Fibroblast of peridontal ligament (primary cell): ENCODE measurements at regions not wholly inside any gene's neighbourhood (a gene's known extent, or its start where the extent isn't known, plus 50 kb on each side); places are given as distances from the start of the nearest gene placed in this dataset.
"Not testable (repeated sequence)": the region's sequence is repeated elsewhere in the genome, so short reads cannot be mapped to it uniquely, and the experiment has no call there.

ENCODE experiments used
- DNase-seq: peaks from one replicate; pipeline ENCODE4 v3.0.0-alpha.2; 2010; ENCODE audit errors: extremely low read depth

GRCh38 chr7:46934198-46934825, 647.6 kb downstream of the TNS3 start:
- DNase-seq = peak; percentile 56

DNA sequence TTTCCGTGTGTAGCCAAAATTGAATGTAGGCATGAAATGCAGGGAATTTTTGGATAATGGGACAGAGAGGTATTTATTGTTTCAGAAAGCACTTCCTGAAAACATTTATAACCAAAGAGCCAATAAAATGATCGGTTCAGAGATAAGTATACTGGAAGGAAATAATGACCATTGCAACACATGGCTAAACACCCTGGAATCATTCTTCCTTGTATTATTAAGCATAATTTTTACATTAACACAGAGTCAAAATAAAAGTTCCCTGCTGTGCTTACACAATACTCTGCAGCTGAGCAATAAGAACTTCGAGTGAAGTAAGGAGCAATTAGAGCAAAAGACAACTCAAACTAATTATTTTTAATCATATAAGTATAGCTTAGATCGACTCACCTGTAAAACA, 648.3 kb downstream of the TNS3 start:
- DNase-seq = peak; percentile 35

GRCh38 chr7:46932676-46933424, 649.1 kb downstream of the TNS3 start:
- DNase-seq = peak; percentile 99

DNA sequence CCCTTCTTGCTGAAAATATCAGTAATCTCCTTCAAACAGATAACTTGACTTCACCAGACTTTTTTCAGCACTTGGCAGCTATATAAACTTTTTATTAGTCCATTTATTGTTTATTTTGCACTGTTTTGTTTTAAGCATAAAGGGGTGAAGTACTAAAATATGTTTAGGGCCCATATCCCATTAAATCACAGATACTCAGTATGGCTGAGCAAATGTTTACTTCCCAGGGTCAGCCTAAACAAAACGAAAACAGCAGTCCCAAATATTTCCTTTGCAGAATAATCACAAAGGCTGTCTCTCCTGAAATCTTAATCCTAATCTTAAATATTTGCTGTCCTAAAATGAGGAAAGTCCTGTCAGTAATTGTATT, 649.6 kb downstream of the TNS3 start:
- DNase-seq = no peak

DNA sequence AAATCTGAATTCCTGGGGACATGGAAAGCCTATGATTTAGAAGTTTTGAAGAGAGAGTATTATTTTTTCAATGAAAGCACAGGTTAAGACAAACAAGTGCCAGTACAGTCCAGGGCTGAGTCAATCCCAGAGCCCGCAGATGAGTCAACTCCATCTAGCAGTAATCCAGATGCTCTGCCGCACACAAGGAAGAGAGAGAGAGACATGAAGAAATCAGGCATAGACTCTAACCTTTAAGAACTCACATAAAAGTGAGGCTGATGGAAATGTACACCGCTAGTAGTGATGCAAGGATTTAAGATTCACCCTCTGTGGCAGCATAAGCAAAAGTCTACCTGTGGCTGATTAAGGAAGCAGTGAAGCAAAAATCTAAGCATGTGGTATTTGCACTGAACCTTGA, 651.5 kb downstream of the TNS3 start:
- peak; percentile 95 for DNase-seq

GRCh38 chr7:46929359-46929758, 652.6 kb downstream of the TNS3 start:
- no peak for DNase-seq

DNA sequence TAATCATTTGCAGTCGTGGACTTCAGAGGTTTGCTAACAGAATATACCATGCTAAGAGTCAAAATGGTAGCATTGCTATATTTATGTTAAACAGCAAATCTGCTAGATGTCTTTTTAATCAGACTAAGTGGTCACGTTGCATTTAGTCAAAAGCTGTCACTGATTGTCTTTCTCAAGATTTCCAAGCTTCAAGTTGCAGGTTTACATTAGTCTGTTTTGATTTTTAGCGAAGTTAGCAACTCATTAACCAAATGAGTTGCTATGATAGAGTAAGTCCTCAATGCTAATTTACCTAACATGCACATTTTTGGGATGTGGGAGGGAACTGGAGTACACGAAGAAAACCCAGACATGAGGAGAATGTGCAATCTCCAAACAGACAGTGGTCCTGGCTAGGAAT, 653.2 kb downstream of the TNS3 start:
- no peak for DNase-seq

- no peak for DNase-seq
Observed at GRCh38 chr7:46927131-46927810, 654.6 kb downstream of the TNS3 start.

DNA sequence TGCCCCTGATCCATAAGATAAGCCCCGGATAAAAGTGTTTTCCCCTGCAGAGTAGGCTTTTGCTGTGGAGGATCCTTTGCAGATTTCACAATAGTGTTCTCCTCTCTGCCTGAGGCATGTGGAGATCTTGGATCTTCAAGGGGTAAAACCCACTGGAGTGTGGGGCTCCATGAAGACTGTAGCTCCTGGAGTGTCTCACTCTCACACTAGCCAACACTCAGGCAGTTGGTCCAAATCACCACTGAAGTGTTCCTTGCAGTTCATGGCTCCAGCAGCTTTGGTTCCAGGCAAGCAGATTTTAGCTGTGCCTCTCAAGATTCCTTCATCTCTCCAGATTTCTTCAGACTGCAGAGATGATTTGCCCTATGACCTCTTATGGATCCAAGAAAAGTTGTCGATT, 665.3 kb downstream of the TNS3 start:
- DNase-seq = no peak

- no peak for DNase-seq
Observed at GRCh38 chr7:46912692-46913091, 669.2 kb downstream of the TNS3 start.

DNA sequence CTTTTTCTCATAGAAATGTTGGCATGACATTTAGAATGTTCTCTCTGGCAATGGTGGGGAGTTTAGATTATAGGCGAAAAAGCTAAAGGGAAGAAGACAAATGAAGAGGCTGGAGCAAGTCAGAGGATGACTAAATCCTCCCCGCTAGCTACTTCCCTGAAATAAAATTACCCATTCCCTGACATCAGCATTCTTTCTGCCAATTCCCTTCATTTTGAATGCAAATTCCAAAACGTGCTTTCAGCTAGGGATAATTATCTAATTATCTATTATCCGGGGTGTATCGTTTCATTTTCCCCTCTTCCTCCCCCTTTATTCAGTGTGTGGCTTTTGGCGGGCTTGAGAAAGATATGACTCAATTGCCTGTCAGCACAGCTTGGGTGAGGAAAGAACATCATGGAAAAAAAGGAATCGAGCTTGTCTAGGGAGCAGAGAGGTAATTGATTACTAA, 672.3 kb downstream of the TNS3 start:
- peak; percentile 97 for DNase-seq

- peak; percentile 90 for DNase-seq
Observed at GRCh38 chr7:46908770-46909169, 673.1 kb downstream of the TNS3 start.

DNA sequence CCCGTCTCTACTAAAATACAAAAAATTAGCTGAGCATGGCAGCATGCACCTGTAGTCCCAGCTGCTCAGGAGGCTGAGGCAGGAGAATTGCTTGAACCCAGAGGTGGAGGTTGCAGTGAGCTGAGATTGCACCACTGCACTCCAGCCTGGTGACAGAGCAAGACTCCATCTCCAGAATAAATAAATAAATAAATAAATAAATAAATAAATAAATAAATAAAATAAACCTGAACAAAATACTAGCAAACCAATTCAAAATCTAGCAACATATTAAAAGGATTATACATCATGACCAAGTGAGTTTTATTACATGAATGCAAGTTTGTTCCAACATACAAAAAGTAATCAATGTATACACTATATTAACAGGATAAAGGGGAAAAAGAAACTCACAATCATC, 677.4 kb downstream of the TNS3 start:
- not testable (repeated sequence) for DNase-seq

- DNase-seq = no peak
Observed at GRCh38 chr7:46902463-46902862, 679.4 kb downstream of the TNS3 start.

DNA sequence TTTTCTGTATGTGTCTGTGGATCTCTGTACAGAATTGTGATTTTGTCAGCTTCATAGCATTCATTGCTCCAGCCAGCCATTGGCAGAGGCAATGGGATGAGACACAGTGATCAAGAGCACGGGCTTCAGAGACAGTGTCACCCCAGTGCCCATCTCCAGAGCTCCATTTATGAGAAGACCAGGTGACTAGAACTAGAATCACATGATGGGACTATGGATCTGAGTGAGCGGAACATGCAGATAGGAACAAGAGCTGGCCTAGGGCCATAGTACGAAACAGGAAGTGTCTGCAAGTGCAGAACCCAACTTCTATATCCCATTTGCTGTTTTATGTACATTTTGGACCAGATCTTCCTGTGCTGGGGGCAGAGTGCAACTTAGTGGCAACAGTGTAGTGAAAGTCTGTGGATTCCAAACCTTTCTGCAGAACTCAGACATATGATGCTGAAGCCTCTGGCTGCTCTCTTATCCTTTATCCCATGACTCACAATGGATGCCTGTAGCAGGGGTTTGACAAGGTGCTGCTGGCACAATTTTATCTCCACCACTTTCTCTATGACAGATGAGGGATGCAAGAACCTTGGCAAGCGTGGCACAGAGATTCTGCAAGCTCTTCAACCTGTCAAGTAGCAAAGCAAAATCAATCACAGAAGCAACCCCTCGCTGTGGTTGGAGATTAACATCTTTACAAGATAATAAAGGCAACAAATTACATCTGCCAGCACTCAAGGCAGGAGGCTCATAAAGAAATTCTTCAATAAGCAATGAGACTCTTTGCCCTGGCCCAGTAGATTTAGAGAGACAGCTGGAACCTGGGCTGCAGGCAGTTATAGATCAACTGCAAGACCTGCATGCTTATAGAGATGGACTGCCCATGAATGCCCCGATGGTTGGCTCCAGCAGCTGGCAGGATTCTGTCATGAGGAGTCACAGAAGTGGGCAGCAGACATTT, 681.3 kb downstream of the TNS3 start:
- no peak for DNase-seq

GRCh38 chr7:46897381-46897780, 684.5 kb downstream of the TNS3 start:
- DNase-seq = no peak

GRCh38 chr7:46886669-46887374, 695.1 kb downstream of the TNS3 start:
- DNase-seq = no peak

GRCh38 chr7:46885167-46885566, 696.7 kb downstream of the TNS3 start:
- no peak for DNase-seq

DNA sequence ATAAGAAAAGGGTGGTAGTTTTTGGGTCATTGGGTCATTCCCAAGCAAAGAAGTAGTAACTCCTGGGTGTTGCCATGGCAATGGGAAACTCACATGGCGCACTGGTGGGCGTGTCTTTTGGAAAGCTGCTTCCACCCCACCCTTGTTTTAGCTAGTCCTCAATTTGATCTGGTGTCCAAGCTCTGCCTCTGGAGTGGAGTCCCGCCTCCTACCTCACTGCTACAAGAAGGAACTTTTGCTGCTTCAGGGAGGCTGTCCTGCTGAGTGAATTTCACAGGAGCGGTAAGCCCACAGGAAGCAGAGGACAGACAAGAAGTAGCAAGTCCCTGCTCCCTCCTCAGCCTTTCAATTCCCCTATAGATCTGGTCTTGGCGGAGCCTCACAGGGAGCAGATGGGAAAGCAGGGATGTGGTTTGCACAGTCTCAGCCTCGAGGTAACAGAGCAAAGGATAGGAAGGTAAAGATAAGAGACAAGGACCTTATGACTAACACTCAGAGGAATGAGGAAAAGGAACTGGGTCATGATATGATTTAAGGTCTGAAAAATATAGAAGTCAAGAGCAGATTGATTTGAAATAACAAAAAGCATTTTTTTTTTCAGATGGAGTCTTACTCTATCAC, 700.3 kb downstream of the TNS3 start:
- no peak for DNase-seq

- DNase-seq = no peak
Observed at GRCh38 chr7:46880508-46881196, 701.3 kb downstream of the TNS3 start.
